ENCODE measurements at regions not wholly inside any gene's neighbourhood (a gene's known extent, or its start where the extent isn't known, plus 50 kb on each side); places are given as distances from the start of the nearest gene placed in this dataset.

GRCh38 chr7:94848531-94848930 lies 58.9 kb upstream of the PPP1R9A start:
- TF ChIP-seq CTCF (IDR thresholded peaks at IDR 0.05; ENCODE audit: low read depth, low read length), result no peak
- no peak for DNase-seq (ENCODE audit: extremely low read depth, low read depth)

GRCh38 chr7:94848992-94849576 lies 58.3 kb upstream of the PPP1R9A start:
- DNase-seq (ENCODE audit: extremely low read depth, low read depth), result no peak
- TF ChIP-seq CTCF (IDR thresholded peaks at IDR 0.05; ENCODE audit: low read depth, low read length), result no peak

- DNase-seq (ENCODE audit: extremely low read depth, low read depth), result no peak
- no peak for TF ChIP-seq CTCF (IDR thresholded peaks at IDR 0.05; ENCODE audit: low read depth, low read length)
These were observed 57.7 kb upstream of the PPP1R9A start for GRCh38 chr7:94849636-94850208.

- no peak for TF ChIP-seq CTCF (IDR thresholded peaks at IDR 0.05; ENCODE audit: low read depth, low read length)
- DNase-seq (ENCODE audit: extremely low read depth, low read depth), result no peak
These were observed 51.8 kb upstream of the PPP1R9A start for GRCh38 chr7:94855589-94855988.

- no peak for TF ChIP-seq CTCF (IDR thresholded peaks at IDR 0.05; ENCODE audit: low read depth, low read length)
- DNase-seq (ENCODE audit: extremely low read depth, low read depth), result no peak
These were observed 50.8 kb upstream of the PPP1R9A start for GRCh38 chr7:94856643-94857042.

All from AG09319 (cell line).